A549 (cell line): ENCODE measurements at regions not wholly inside any gene's neighbourhood (a gene's known extent, or its start where the extent isn't known, plus 50 kb on each side); places are given as distances from the start of the nearest gene placed in this dataset.
"Not testable (repeated sequence)": the region's sequence is repeated elsewhere in the genome, so short reads cannot be mapped to it uniquely, and the experiment has no call there.

ENCODE experiments used
- ATAC-seq, 2 experiments: fragments of 200-7000 bp in 1 of 2; fragments of >200 bp in 1 of 2; cut with Nextera tagmentation in 1 of 2; cut with Tn5 transposase in 1 of 2; 3 replicates each; pipeline versions ENCODE4 v1.8.0 to v1.9.1; 2018 to 2020; ENCODE audit warnings: mild to moderate bottlenecking in 1 of 2, moderate library complexity in 1 of 2
- CTCF ChIA-PET: fragments of 300-600 bp; sonication (Branson Sonifier 250); formaldehyde crosslinking; extraction: SDS; loops from one replicate; lab custom pipeline; 2021; ENCODE audit warnings: antibody characterized with exemption, inconsistent platforms; lab: Yijun Ruan, JAX
- POLR2A ChIA-PET: fragments of 350-600 bp; formaldehyde crosslinking; extraction: SDS; loops from one replicate; lab custom pipeline; 2021; ENCODE audit warnings: antibody characterized with exemption, inconsistent platforms; lab: Yijun Ruan, JAX
- DNase-seq, 2 experiments: peaks; one replicate each; pipeline versions ENCODE4 v3.0.0 to v3.0.0-alpha.2; 2011 to 2016; ENCODE audit warnings: low read depth in 1 of 2, low spot score in 1 of 2
- FAIRE-seq: peaks from 2 replicates; lab custom pipeline; 2011; peaks lifted over from hg19 to GRCh38; lab: Jason Lieb, UNC
- H3K27ac ChIP-seq, 2 experiments: fragments of >200 bp; sonication (Bioruptor Twin); formaldehyde crosslinking; 3 replicates each; pipeline ENCODE4 v1.5.1; 2016 to 2017
- H3K4me1 ChIP-seq: fragments of >200 bp; sonication (Bioruptor Twin); formaldehyde crosslinking; 3 replicates; pipeline ENCODE4 v1.6.1; 2016
- H3K4me2 ChIP-seq: fragments of >200 bp; sonication (Bioruptor Twin); formaldehyde crosslinking; 3 replicates; pipeline ENCODE4 v1.6.1; 2016
- H3K4me3 ChIP-seq: fragments of >200 bp; sonication (Bioruptor Twin); formaldehyde crosslinking; 3 replicates; pipeline ENCODE4 v1.5.1; 2016
- H3K9me3 ChIP-seq: fragments of >200 bp; sonication (Bioruptor Twin); formaldehyde crosslinking; 3 replicates; pipeline ENCODE4 v1.6.1; 2016
- CTCF ChIP-seq: fragments of >200 bp; sonication (Bioruptor Twin); formaldehyde crosslinking; IDR thresholded peaks from 3 replicates; pipeline ENCODE4 v1.5.1; 2016
- E2F6 ChIP-seq: IDR thresholded peaks from 2 replicates; pipeline ENCODE4 v1.6.1; 2012; ENCODE audit warnings: low read depth, borderline replicate concordance
- EHMT2 ChIP-seq: fragments of 200-600 bp; sonication (generic); IDR thresholded peaks from 2 replicates; pipeline ENCODE4 v1.6.1; 2016; ENCODE audit warnings: antibody characterized with exemption, low read depth, mild to moderate bottlenecking, moderate library complexity
- FOXS1 ChIP-seq: fragments of 250-450 bp; sonication (Bioruptor Pico); IDR thresholded peaks from 2 replicates; pipeline ENCODE4 v1.5.0; 2020; ENCODE audit warnings: mild to moderate bottlenecking, moderate library complexity
- HDAC2 ChIP-seq: fragments of 200-600 bp; sonication (generic); IDR thresholded peaks from 2 replicates; pipeline ENCODE4 v1.6.1; 2016
- HOXB13 ChIP-seq: fragments of 250-450 bp; sonication (Bioruptor Pico); IDR thresholded peaks from 2 replicates; pipeline ENCODE4 v1.5.0; 2020; ENCODE audit warnings: low read depth, mild to moderate bottlenecking, moderate library complexity
- KDM1A ChIP-seq: fragments of 200-600 bp; sonication (generic); IDR thresholded peaks from 2 replicates; pipeline ENCODE4 v1.6.1; 2016; ENCODE audit warnings: low read depth, mild to moderate bottlenecking
- MYC ChIP-seq: IDR thresholded peaks from 2 replicates; pipeline ENCODE4 v1.6.1; 2012; ENCODE audit warnings: mild to moderate bottlenecking, inconsistent platforms, low read length, improper control_type of control experiment, borderline replicate concordance
- NFE2L2 ChIP-seq: fragments of 150-350 bp; conservative IDR thresholded peaks from 2 replicates; pipeline ENCODE4 v1.6.1; 2014; ENCODE audit warnings: low read length
- PBX3 ChIP-seq: IDR thresholded peaks from 2 replicates; pipeline ENCODE4 v1.6.1; 2012
- RAD21 ChIP-seq, 2 experiments: fragments of >200 bp in 1 of 2; sonication (Bioruptor Twin) in 1 of 2; formaldehyde crosslinking in 1 of 2; IDR thresholded peaks in 1 of 2; conservative IDR thresholded peaks in 1 of 2; 2 replicates in 1 of 2; 3 replicates in 1 of 2; pipeline ENCODE4 v1.6.1; 2012 to 2018; ENCODE audit warnings: inconsistent platforms in 1 of 2
- RCOR1 ChIP-seq: fragments of 150-350 bp; IDR thresholded peaks from 2 replicates; pipeline ENCODE4 v1.6.1; 2014; ENCODE audit warnings: antibody characterized with exemption, low read length, low read depth
- REST ChIP-seq: fragments of 200-600 bp; sonication (generic); IDR thresholded peaks from 2 replicates; pipeline ENCODE4 v1.6.1; 2016; ENCODE audit warnings: antibody characterized with exemption, mild to moderate bottlenecking, moderate library complexity
- RNF2 ChIP-seq: fragments of 200-600 bp; sonication (generic); IDR thresholded peaks from 2 replicates; pipeline ENCODE4 v1.6.1; 2016; ENCODE audit warnings: low read depth, mild to moderate bottlenecking, antibody characterized with exemption, moderate library complexity, borderline replicate concordance
- SREBF2 ChIP-seq: fragments of 450-650 bp; IDR thresholded peaks from 2 replicates; pipeline ENCODE4 v1.6.1; 2014; ENCODE audit warnings: mild to moderate bottlenecking, moderate library complexity
- ZFP36 ChIP-seq: fragments of 450-650 bp; IDR thresholded peaks from 2 replicates; pipeline ENCODE4 v1.6.1; 2014; ENCODE audit warnings: borderline replicate concordance; ENCODE audit not compliant: partially characterized antibody
- WGBS: methylation state at CpG from one replicate; pipeline ENCODE4 v1.1.6; 2017; ENCODE audit errors: missing lambda C conversion rate; 5-methylcytosine and 5-hydroxymethylcytosine counted together

- ChIA-PET POLR2A (no interaction called here), CTCF (interaction anchor here (2.2 kb wide), 1 partner anchor 23 kb away, joined by 9 read pairs; no protein-coding TSS in a partner anchor)
These were observed 59.6 kb upstream of the CPSF6 start for GRCh38 chr12:69179786-69180185.

GRCh38 chr12:69187572-69187971, 51.8 kb upstream of the CPSF6 start:
- H3K4me1 ChIP-seq, ATAC-seq, FAIRE-seq, DNase-seq, CTCF ChIA-PET, POLR2A ChIA-PET, H3K4me2 ChIP-seq, H3K4me3 ChIP-seq, H3K27ac ChIP-seq: not testable (repeated sequence)
- whole genome bisulfite sequencing: 39% methylated on average over 7 of the region's 7 CpGs
- H3K9me3 ChIP-seq: peaks cover 22% of the 10 kb centered on the region

More at GRCh38 chr12:69179786-69180185, 59.6 kb upstream of the CPSF6 start:
- TF ChIP-seq HDAC2: no peak
- TF ChIP-seq KDM1A: no peak
- TF ChIP-seq NFE2L2: no peak
- no peak for TF ChIP-seq PBX3
- TF ChIP-seq RAD21 (conservative IDR thresholded peaks at IDR 0.05 in 1 of 2, IDR thresholded peaks at IDR 0.05 in 1 of 2): no peak
- no peak for TF ChIP-seq REST
- TF ChIP-seq E2F6: no peak
- TF ChIP-seq HOXB13 (CRISPR knock-in tag): no peak
- TF ChIP-seq EHMT2: no peak
- no peak for TF ChIP-seq ZFP36
- TF ChIP-seq RNF2: no peak
- no peak for TF ChIP-seq CTCF
- no peak for TF ChIP-seq FOXS1 (CRISPR knock-in tag)
- TF ChIP-seq MYC: no peak
- no peak for TF ChIP-seq RCOR1
- no peak for TF ChIP-seq SREBF2
- no peak overlapping the region for H3K27ac ChIP-seq
- FAIRE-seq (no peak), DNase-seq (no peak), ATAC-seq (no peak)
- H3K4me3 ChIP-seq: no peak overlapping the region
- H3K4me2 ChIP-seq: no peak overlapping the region
- H3K4me1 ChIP-seq: no peaks in the 10 kb centered on the region
- no peaks in the 10 kb centered on the region for H3K9me3 ChIP-seq
